ENCODE measurements at regions not wholly inside any gene's neighbourhood (a gene's known extent, or its start where the extent isn't known, plus 50 kb on each side); places are given as distances from the start of the nearest gene placed in this dataset.

- TF ChIP-seq TAF1 (IDR thresholded peaks at IDR 0.05; ENCODE audit: low read depth) (no peak), EGR1 (IDR thresholded peaks at IDR 0.05) (no peak), REST (IDR thresholded peaks at IDR 0.05; ENCODE audit: low read depth) (no peak), CREB1 (IDR thresholded peaks at IDR 0.05; ENCODE audit: low read depth) (no peak), YY1 (IDR thresholded peaks at IDR 0.05; ENCODE audit: low read depth) (no peak), ZBTB7A (IDR thresholded peaks at IDR 0.05; ENCODE audit: low read depth) (no peak), TCF12 (IDR thresholded peaks at IDR 0.05; ENCODE audit: low read depth) (no peak), MAX (IDR thresholded peaks at IDR 0.05) (no peak)
Observed at GRCh38 chrX:39167791-39168190, 366.5 kb downstream of the MID1IP1 start.

Data from Ishikawa (cell line).